Gastroesophageal sphincter (tissue), 4 donors: ENCODE measurements at regions not wholly inside any gene's neighbourhood (a gene's known extent, or its start where the extent isn't known, plus 50 kb on each side); places are given as distances from the start of the nearest gene placed in this dataset.
"Not testable (repeated sequence)": the region's sequence is repeated elsewhere in the genome, so short reads cannot be mapped to it uniquely, and the experiment has no call there.

Experiments
- ATAC-seq: fragments of 150-250 bp; one replicate; pipeline ENCODE4 v1.9.1; 2016; ENCODE audit warnings: mild to moderate bottlenecking, moderate library complexity
- H3K27ac ChIP-seq, 4 donors: fragments of 200-600 bp; sonication (generic) in 3 of 4; 1 replicate in 3 of 4; 2 replicates in 1 of 4; pipeline ENCODE4 v1.5.1; 2016 to 2019
- H3K27me3 ChIP-seq: fragments of 200-600 bp; sonication (generic); one replicate; pipeline ENCODE4 v1.5.1; 2019
- H3K36me3 ChIP-seq, 2 donors: fragments of 200-600 bp; sonication (generic); one replicate each; pipeline ENCODE4 v1.5.1; 2019; ENCODE audit warnings: control low read depth in 1 of 2
- H3K4me1 ChIP-seq, 3 donors: fragments of 200-600 bp; sonication (generic); 1 replicate in 2 of 3; 2 replicates in 1 of 3; pipeline ENCODE4 v1.5.1; 2016 to 2019; ENCODE audit warnings: control low read depth in 2 of 3
- H3K4me3 ChIP-seq, 2 donors: fragments of 200-600 bp; sonication (generic); one replicate each; pipeline ENCODE4 v1.5.1; 2019; ENCODE audit warnings: mild to moderate bottlenecking in 1 of 2, moderate library complexity in 1 of 2
- H3K9me3 ChIP-seq, 3 donors: fragments of 200-600 bp; sonication (generic); one replicate each; pipeline ENCODE4 v1.5.1; 2017 to 2019; ENCODE audit warnings: control low read depth in 2 of 3
- CTCF ChIP-seq, 4 experiments: fragments of 200-600 bp in 2 of 4; fragments of 450-650 bp in 2 of 4; sonication (generic) in 1 of 4; IDR thresholded peaks; one replicate each; pipeline ENCODE4 v1.5.1; 2017 to 2019; ENCODE audit warnings: antibody characterized with exemption in 4 of 4, mild to moderate bottlenecking in 2 of 4, moderate library complexity in 2 of 4
- EP300 ChIP-seq: sonication (generic); formaldehyde crosslinking; IDR thresholded peaks from one replicate; pipeline ENCODE4 v1.6.1; 2017; ENCODE audit warnings: antibody characterized with exemption, mild to moderate bottlenecking
- POLR2A ChIP-seq, 2 donors: fragments of 450-650 bp; IDR thresholded peaks; one replicate each; pipeline ENCODE4 v1.6.1; 2017; ENCODE audit warnings: antibody characterized with exemption in 2 of 2, mild to moderate bottlenecking in 2 of 2, moderate library complexity in 1 of 2
- POLR2AphosphoS5 ChIP-seq: sonication (generic); formaldehyde crosslinking; IDR thresholded peaks from one replicate; pipeline ENCODE4 v1.6.1; 2017; ENCODE audit warnings: antibody characterized with exemption
- WGBS, 2 donors: methylation state at CpG; one replicate each; pipeline ENCODE4 v1.1.5; 2018; ENCODE audit warnings: low coverage in 1 of 2; 5-methylcytosine and 5-hydroxymethylcytosine counted together

GRCh38 chr1:148334339-148335130, 148.6 kb downstream of the PPIAL4G start:
- WGBS, 2 donors: 0% methylated on average over 13 to 21 of the region's 33 CpGs
- peak; percentile 93 for ATAC-seq
- no peaks in the 10 kb centered on the region for H3K36me3 ChIP-seq

GRCh38 chr1:148333875-148334338, 149.2 kb downstream of the PPIAL4G start:
- Histone ChIP-seq H3K9me3 (no peaks in the 10 kb centered on the region), H3K27me3 (peaks cover 85% of the 10 kb centered on the region), H3K4me1 (peaks cover 0 to 23% (median 0%) of the 10 kb centered on the region in 3 donors), H3K36me3 (no peaks in the 10 kb centered on the region), H3K4me3 (peak overlapping the region in 1 of 2 donors; percentile 58), H3K27ac (peak overlapping the region in 3 of 4 donors; percentile 71 to 88 (median 86))
- WGBS, 2 donors: 10 to 22% methylated on average over 5 to 14 of the region's 18 CpGs
- no peak for ATAC-seq
- TF ChIP-seq POLR2AphosphoS5 (no peak), CTCF (IDR thresholded peaks at IDR 0.05) (no peak), POLR2A (IDR thresholded peaks at IDR 0.05) (no peak)

More at GRCh38 chr1:148334339-148335130, 148.6 kb downstream of the PPIAL4G start:
- peak overlapping the region; percentile 15 to 58 for H3K4me3 ChIP-seq
- no peaks in the 10 kb centered on the region for H3K9me3 ChIP-seq
- peaks cover 0 to 23% (median 0%) of the 10 kb centered on the region in 3 donors for H3K4me1 ChIP-seq
- peak overlapping the region in 3 of 4 donors; percentile 71 to 88 (median 86) for H3K27ac ChIP-seq
- TF ChIP-seq POLR2A (IDR thresholded peaks at IDR 0.05) (peak; percentile 38 to 41), POLR2AphosphoS5 (peak; percentile 60), CTCF (IDR thresholded peaks at IDR 0.05) (no peak)
- H3K27me3 ChIP-seq: peaks cover 79% of the 10 kb centered on the region

- ATAC-seq: no peak
- TF ChIP-seq POLR2AphosphoS5 (no peak), EP300 (no peak), POLR2A (IDR thresholded peaks at IDR 0.05) (no peak)
- no peak overlapping the region for H3K4me3 ChIP-seq
These were observed 154.2 kb downstream of the PPIAL4G start for GRCh38 chr1:148328884-148329283.

GRCh38 chr1:148325031-148325430, 158.1 kb downstream of the PPIAL4G start:
- H3K27me3 ChIP-seq: peaks cover 38% of the 10 kb centered on the region
- 89 to 94% methylated on average over 3 to 11 of the region's 17 CpGs for WGBS, 2 donors
- ATAC-seq, H3K36me3 ChIP-seq, H3K9me3 ChIP-seq, H3K4me3 ChIP-seq, H3K4me1 ChIP-seq, H3K27ac ChIP-seq: not testable (repeated sequence)

More at GRCh38 chr1:148328884-148329283, 154.2 kb downstream of the PPIAL4G start:
- Histone ChIP-seq H3K27me3 (peaks cover 59% of the 10 kb centered on the region), H3K9me3 (no peaks in the 10 kb centered on the region), H3K27ac (no peak overlapping the region), H3K4me1 (peaks cover 0 to 6% (median 0%) of the 10 kb centered on the region in 3 donors), H3K36me3 (no peaks in the 10 kb centered on the region)
- 24 to 60% methylated on average over 2 to 10 of the region's 26 CpGs for WGBS, 2 donors

GRCh38 chr1:148324465-148324864, 158.6 kb downstream of the PPIAL4G start:
- not testable (repeated sequence) for H3K27ac ChIP-seq, ATAC-seq, H3K4me1 ChIP-seq, H3K9me3 ChIP-seq, H3K36me3 ChIP-seq, H3K4me3 ChIP-seq
- 84% methylated on average over 5 of the region's 5 CpGs; no CpG with 5 or more reads in 1 of the 2 donors for WGBS, 2 donors
- H3K27me3 ChIP-seq: peaks cover 38% of the 10 kb centered on the region

GRCh38 chr1:148320079-148320478, 163.0 kb downstream of the PPIAL4G start:
- H3K27ac ChIP-seq, H3K4me3 ChIP-seq, H3K9me3 ChIP-seq, H3K36me3 ChIP-seq, ATAC-seq: not testable (repeated sequence)
- Histone ChIP-seq H3K27me3 (peaks cover 66% of the 10 kb centered on the region), H3K4me1 (peaks cover 0 to 13% (median 0%) of the 10 kb centered on the region in 3 donors)
- 69 to 100% methylated on average over 1 to 2 of the region's 2 CpGs for WGBS, 2 donors

- ATAC-seq: no peak
- TF ChIP-seq POLR2A (IDR thresholded peaks at IDR 0.05): no peak
- no peak for TF ChIP-seq CTCF (IDR thresholded peaks at IDR 0.05)
- TF ChIP-seq EP300: no peak
- no peak for TF ChIP-seq POLR2AphosphoS5
These were observed 164.2 kb downstream of the PPIAL4G start for GRCh38 chr1:148318904-148319242.

More at GRCh38 chr1:148318904-148319242, 164.2 kb downstream of the PPIAL4G start:
- H3K4me1 ChIP-seq: peaks cover 0 to 13% (median 0%) of the 10 kb centered on the region in 3 donors
- peaks cover 78% of the 10 kb centered on the region for H3K27me3 ChIP-seq
- H3K9me3 ChIP-seq: peaks cover 0 to 13% (median 0%) of the 10 kb centered on the region in 3 donors
- no peaks in the 10 kb centered on the region for H3K36me3 ChIP-seq
- peak overlapping the region in 1 of 2 donors; percentile 30 for H3K4me3 ChIP-seq
- WGBS, 2 donors: 69 to 83% methylated on average over 6 of the region's 6 CpGs
- no peak overlapping the region for H3K27ac ChIP-seq
